AG09319 (cell line): ENCODE measurements at regions not wholly inside any gene's neighbourhood (a gene's known extent, or its start where the extent isn't known, plus 50 kb on each side); places are given as distances from the start of the nearest gene placed in this dataset.

Source experiments
- DNase-seq: peaks from one replicate; pipeline ENCODE4 v3.0.0-alpha.2; 2010; ENCODE audit warnings: low read depth; ENCODE audit errors: extremely low read depth
- TF ChIP-seq, protein P1 (sequence below): IDR thresholded peaks from 2 replicates; pipeline ENCODE4 v1.5.1; 2011; ENCODE audit warnings: low read depth, mild to moderate bottlenecking, inconsistent platforms, low read length, moderate library complexity

DNA sequence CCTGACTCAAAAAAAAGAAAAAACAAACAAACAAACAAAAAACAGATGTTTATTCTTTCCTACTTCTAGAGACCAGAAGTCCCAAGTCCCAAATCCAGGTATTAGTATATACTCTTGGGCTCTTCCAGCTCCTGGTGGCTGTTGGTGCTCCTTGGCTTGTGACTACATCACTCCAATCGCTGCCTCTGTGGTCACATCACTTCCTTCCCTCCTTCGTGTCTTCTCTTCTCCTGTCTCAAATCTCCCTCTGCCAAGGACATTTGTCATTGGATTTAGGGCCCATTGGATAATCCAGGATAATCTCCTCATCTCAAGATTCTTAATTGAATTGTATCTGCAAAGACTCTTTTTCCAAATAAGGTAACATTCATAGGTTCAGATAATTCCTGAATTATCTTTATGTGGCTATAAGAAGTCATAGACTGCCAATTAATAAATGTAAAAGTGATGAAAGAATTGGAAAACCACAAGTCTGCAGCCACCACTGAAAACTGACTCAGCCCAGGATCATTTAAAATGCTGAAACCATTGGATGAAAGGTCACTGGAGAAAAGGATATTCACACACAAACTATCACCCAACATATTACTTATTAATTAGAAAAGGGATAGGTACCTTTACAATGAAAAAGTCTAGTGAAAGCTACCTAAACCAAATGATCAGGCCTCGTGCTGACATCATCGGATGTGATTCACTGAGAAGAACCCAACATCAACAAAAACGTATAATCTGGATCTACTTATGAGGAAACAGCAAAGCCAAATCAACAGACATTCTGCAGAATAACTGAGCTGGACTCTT is 67.1 kb downstream of the ZNF281 start:
- DNase-seq, result no peak
- TF ChIP-seq, protein P1, sequence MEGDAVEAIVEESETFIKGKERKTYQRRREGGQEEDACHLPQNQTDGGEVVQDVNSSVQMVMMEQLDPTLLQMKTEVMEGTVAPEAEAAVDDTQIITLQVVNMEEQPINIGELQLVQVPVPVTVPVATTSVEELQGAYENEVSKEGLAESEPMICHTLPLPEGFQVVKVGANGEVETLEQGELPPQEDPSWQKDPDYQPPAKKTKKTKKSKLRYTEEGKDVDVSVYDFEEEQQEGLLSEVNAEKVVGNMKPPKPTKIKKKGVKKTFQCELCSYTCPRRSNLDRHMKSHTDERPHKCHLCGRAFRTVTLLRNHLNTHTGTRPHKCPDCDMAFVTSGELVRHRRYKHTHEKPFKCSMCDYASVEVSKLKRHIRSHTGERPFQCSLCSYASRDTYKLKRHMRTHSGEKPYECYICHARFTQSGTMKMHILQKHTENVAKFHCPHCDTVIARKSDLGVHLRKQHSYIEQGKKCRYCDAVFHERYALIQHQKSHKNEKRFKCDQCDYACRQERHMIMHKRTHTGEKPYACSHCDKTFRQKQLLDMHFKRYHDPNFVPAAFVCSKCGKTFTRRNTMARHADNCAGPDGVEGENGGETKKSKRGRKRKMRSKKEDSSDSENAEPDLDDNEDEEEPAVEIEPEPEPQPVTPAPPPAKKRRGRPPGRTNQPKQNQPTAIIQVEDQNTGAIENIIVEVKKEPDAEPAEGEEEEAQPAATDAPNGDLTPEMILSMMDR, result no peak

DNA sequence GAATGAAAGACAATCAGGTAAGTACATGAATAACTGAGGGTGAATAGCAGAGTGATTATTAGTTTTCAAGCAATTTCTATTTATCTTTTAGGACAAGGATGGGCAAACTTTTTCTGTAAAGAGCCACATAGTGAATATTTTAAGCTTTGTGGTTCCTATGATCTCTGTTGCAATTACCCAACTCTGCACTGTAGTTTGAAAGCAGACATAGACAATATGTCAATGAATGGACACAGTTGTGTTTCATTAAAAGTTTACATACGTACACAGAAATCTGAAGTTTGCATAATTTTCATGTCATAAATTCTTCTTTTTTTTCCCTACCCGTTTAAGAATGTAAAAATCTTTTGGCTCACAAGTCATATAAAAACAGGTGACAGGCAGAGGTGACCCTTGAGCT is 71.4 kb downstream of the ZNF281 start:
- TF ChIP-seq, protein P1, result no peak
- DNase-seq, result no peak

DNA sequence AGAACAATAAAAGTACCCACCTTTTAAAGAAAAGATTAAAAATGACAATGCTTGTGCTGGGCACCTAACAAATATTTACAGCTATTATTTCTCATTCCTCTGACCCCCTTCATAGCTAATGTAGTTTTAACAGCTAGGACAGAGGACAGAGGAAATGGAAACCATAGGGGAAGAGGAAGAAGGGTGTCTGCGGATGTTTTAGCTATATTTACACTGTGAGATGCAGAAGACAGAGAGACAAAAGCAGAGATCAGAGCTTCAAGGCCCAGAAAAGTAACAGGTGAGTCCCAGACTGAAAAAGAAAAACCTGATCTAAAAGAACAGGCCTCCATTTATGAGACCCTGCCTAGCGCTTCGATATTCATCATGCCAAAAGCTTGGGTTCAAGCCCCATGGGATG is 72.0 kb downstream of the ZNF281 start:
- no peak for DNase-seq
- TF ChIP-seq, protein P1, result no peak

DNA sequence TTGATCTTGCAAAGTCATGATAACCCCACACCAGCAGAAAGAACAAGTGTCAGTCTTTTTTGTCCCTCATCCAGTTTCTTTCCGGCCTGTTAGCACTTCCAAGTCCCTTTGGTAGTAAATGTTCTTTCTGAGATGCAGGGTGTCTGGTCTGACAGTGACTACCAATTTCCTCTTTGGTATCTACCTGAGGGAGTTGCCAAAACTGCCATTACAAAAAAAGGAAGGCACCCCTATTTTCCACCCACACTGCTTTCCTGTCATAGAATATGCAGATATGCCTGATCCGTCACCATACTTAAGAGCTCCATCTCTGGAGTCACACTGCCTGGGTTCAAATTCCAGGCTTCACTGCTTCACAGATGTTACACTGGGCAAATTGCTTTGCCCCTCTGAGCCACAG is 72.4 kb downstream of the ZNF281 start:
- no peak for DNase-seq
- TF ChIP-seq, protein P1, result no peak

DNA sequence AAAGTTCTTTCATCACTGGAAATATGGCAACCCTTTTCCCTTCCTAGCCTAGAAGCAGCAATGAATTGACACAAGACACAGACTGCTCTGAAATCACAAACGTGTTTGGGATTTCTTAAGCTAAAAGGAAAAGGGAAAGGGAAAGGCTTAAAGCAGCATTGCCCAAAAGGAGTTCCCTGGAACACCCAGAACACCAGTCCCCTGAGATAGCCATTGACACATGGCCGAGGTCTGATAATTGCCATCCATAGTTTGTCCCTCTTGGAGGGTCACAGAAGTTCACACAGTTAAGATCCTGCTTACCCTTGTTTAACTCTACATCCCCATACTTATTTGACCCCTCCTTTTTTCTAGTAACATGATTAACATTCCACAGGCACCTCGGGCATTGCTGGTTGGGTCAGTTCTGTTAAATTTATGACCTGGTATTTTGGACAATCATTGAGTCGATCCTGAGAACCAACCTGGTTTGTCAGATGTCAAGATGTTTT is 72.9 kb downstream of the ZNF281 start:
- TF ChIP-seq, protein P1, result no peak
- DNase-seq, result no peak

DNA sequence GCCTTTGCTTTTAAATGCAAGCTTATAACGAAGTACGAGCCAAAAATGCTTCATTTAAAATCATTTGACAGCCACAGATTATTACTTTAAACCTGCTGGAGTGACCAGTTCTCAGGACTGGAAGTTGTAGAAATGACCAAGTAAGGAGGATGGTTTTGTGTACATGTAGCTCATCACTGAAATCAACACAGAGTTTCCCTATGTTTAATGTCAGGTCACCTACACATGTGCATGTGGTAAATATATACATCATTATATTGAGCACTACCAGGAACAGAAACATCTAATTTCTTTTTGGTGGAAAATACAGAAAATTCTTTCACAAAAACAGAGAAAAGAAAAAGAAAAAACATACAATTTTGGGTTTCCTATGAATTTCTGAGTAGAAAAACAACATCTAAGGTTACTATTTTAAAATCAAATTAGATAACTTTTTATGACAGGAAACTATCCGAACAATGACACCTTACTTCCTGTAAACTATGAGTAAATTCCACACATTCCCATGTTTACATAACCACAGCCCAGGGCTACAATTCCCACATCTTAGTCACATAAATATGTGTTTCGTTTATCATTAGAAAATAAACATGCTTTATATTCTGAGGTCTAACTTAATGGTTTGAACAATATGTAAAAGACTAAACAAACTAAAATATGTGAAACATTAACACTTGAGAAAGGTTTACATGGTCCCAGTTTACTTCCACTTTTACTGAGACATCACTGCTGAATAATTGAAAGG is 73.6 kb downstream of the ZNF281 start:
- no peak for DNase-seq
- TF ChIP-seq, protein P1, result no peak

DNA sequence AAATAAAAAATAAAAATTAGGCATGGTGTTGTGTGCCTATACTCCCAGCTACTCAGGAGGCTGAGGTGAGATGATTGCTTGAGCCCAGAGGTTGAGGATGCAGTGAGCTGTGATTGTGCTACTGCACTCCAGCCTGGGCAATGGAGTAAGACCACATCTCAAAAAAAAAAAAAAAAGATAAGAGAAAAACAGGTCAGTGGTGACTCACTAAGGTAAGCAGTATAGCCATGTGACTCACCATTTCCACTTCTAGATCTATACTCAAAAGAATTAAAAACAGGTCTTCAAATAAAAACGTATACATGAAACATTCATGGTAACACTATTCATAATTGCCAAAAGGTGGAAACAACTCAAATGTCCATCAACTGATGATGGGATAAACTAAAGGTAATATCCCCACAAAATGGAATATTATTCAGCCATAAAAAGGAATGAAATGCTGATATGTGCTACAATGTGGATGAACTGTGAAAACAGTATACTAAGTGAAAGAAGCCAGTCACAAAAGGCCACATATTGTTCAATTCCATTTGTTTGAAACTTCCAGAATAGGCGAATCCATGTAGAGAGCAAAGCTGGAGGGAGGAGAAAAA is 75.1 kb downstream of the ZNF281 start:
- TF ChIP-seq, protein P1, result no peak
- DNase-seq, result no peak
